CD4-positive, alpha-beta T cell (primary cell): ENCODE measurements at regions not wholly inside any gene's neighbourhood (a gene's known extent, or its start where the extent isn't known, plus 50 kb on each side); places are given as distances from the start of the nearest gene placed in this dataset.

Source experiments
- ATAC-seq: fragments of 200-7000 bp; cut with Tn5 transposase; one replicate; pipeline ENCODE4 v1.10.0; 2022; ENCODE audit warnings: mild to moderate bottlenecking; ENCODE audit not compliant: poor library complexity
- CTCF ChIA-PET: fragments of 350-600 bp; sonication (Branson Sonifier 250); formaldehyde crosslinking; loops from one replicate; lab custom pipeline; 2021; ENCODE audit warnings: antibody characterized with exemption, inconsistent platforms; lab: Charles Lee
- POLR2A ChIA-PET: fragments of 350-600 bp; sonication (Branson Sonifier 250); formaldehyde crosslinking; loops from one replicate; lab custom pipeline; 2021; ENCODE audit warnings: antibody characterized with exemption, inconsistent platforms; lab: Charles Lee
- DNase-seq, 14 experiments: peaks; one replicate each; pipeline ENCODE4 v3.0.0-alpha.2; 2013 to 2020; ENCODE audit warnings: mixed read lengths in 2 of 14
- H3K27ac ChIP-seq, 2 donors: one replicate each; pipeline versions ENCODE4 v1.5.1 to v1.7.0; 2013; ENCODE audit warnings: low read length in 2 of 2, low read depth in 1 of 2, mild to moderate bottlenecking in 1 of 2
- H3K27me3 ChIP-seq, 2 experiments: 1 replicate in 1 of 2; 2 replicates in 1 of 2; pipeline versions ENCODE4 v1.6.1 to v1.7.0; 2013; ENCODE audit warnings: low read length in 2 of 2, control low read depth in 1 of 2, mild to moderate bottlenecking in 1 of 2, moderate library complexity in 1 of 2; ENCODE audit not compliant: insufficient read depth in 2 of 2, control insufficient read depth in 1 of 2
- H3K36me3 ChIP-seq: one replicate; pipeline ENCODE4 v1.6.1; 2013; ENCODE audit warnings: low read length, control low read depth; ENCODE audit not compliant: insufficient read depth
- H3K4me1 ChIP-seq: one replicate; pipeline ENCODE4 v1.6.1; 2013; ENCODE audit warnings: low read length, control low read depth; ENCODE audit not compliant: insufficient read depth
- H3K4me3 ChIP-seq: one replicate; pipeline ENCODE4 v1.5.1; 2013; ENCODE audit warnings: mild to moderate bottlenecking, low read length, moderate library complexity
- H3K9me3 ChIP-seq, 2 experiments: 1 replicate in 1 of 2; 2 replicates in 1 of 2; pipeline versions ENCODE4 v1.6.1 to v1.7.0; 2013; ENCODE audit warnings: low read length in 2 of 2, mild to moderate bottlenecking in 2 of 2, control low read depth in 1 of 2, moderate library complexity in 1 of 2; ENCODE audit not compliant: control insufficient read depth in 1 of 2, insufficient read depth in 1 of 2
- H3K27ac Mint-ChIP-seq: one replicate; pipeline ENCODE4 v1.8.0; 2020; ENCODE audit warnings: mixed read lengths
- H3K27me3 Mint-ChIP-seq: one replicate; pipeline ENCODE4 v1.8.0; 2021; ENCODE audit warnings: mixed read lengths
- H3K36me3 Mint-ChIP-seq: one replicate; pipeline ENCODE4 v1.8.0; 2021; ENCODE audit warnings: low read depth, mixed read lengths
- H3K4me1 Mint-ChIP-seq: one replicate; pipeline ENCODE4 v1.8.0; 2021; ENCODE audit warnings: low read depth, mixed read lengths
- H3K4me3 Mint-ChIP-seq: one replicate; pipeline ENCODE4 v1.8.0; 2020; ENCODE audit warnings: mild to moderate bottlenecking, mixed read lengths
- H3K9me3 Mint-ChIP-seq: one replicate; pipeline ENCODE4 v1.8.0; 2020; ENCODE audit warnings: mixed read lengths
- CTCF ChIP-seq: fragments of 200-600 bp; IDR thresholded peaks from one replicate; pipeline ENCODE4 v1.8.0; 2022; ENCODE audit warnings: antibody characterized with exemption, mild to moderate bottlenecking
- intact Hi-C, 2 experiments: fragments of 100-400 bp; cut with DNase I in 1 of 2; cut with micrococcal nuclease in 1 of 2; formaldehyde crosslinking; loops; one replicate each; pipeline versions ENCODE4 v1.15.1 to v1.9.0; 2023 to 2025; cut with DNase I, micrococcal nuclease

- no peak overlapping the region for H3K4me3 Mint-ChIP-seq
- Histone ChIP-seq H3K27me3 (no peaks in the 10 kb centered on the region), H3K36me3 (no peaks in the 10 kb centered on the region), H3K27ac (no peak overlapping the region), H3K4me3 (no peak overlapping the region), H3K4me1 (no peaks in the 10 kb centered on the region), H3K9me3 (no peaks in the 10 kb centered on the region)
- DNase-seq (no peak), ATAC-seq (no peak)
- H3K9me3 Mint-ChIP-seq = no peaks in the 10 kb centered on the region
- ChIA-PET POLR2A (no interaction called here), CTCF (no interaction called here)
- H3K4me1 Mint-ChIP-seq = no peaks in the 10 kb centered on the region
- no peaks in the 10 kb centered on the region for H3K36me3 Mint-ChIP-seq
- intact Hi-C loops = no loop called here
- H3K27me3 Mint-ChIP-seq = no peaks in the 10 kb centered on the region
- TF ChIP-seq CTCF = no peak
- no peak overlapping the region for H3K27ac Mint-ChIP-seq
Measured at GRCh38 chr5:54703133-54703532, 185.6 kb downstream of the SNX18 start.

- no peak overlapping the region for H3K27ac Mint-ChIP-seq
- no peaks in the 10 kb centered on the region for H3K36me3 ChIP-seq
- CTCF ChIA-PET = no interaction called here
Measured at GRCh38 chr5:54702470-54702869, 184.9 kb downstream of the SNX18 start.

GRCh38 chr5:54700986-54701578, 183.5 kb downstream of the SNX18 start:
- Histone ChIP-seq H3K4me1 (no peaks in the 10 kb centered on the region), H3K4me3 (no peak overlapping the region), H3K27me3 (no peaks in the 10 kb centered on the region), H3K36me3 (no peaks in the 10 kb centered on the region), H3K9me3 (no peaks in the 10 kb centered on the region), H3K27ac (no peak overlapping the region)
- no peaks in the 10 kb centered on the region for H3K27me3 Mint-ChIP-seq
- ATAC-seq (no peak), DNase-seq (no peak)
- H3K9me3 Mint-ChIP-seq = no peaks in the 10 kb centered on the region
- TF ChIP-seq CTCF = no peak
- POLR2A ChIA-PET = no interaction called here
- no peaks in the 10 kb centered on the region for H3K36me3 Mint-ChIP-seq
- H3K27ac Mint-ChIP-seq = no peak overlapping the region
- H3K4me3 Mint-ChIP-seq = no peak overlapping the region
- H3K4me1 Mint-ChIP-seq = no peaks in the 10 kb centered on the region
- CTCF ChIA-PET = no interaction called here
- intact Hi-C loops = no loop called here

More at GRCh38 chr5:54702470-54702869, 184.9 kb downstream of the SNX18 start:
- no peak for DNase-seq
- Histone ChIP-seq H3K4me1 (no peaks in the 10 kb centered on the region), H3K27me3 (no peaks in the 10 kb centered on the region), H3K9me3 (no peaks in the 10 kb centered on the region), H3K4me3 (no peak overlapping the region), H3K27ac (no peak overlapping the region)
- ATAC-seq = no peak
- Mint-ChIP-seq H3K4me3 (no peak overlapping the region), H3K4me1 (no peaks in the 10 kb centered on the region), H3K27me3 (no peaks in the 10 kb centered on the region), H3K9me3 (no peaks in the 10 kb centered on the region), H3K36me3 (no peaks in the 10 kb centered on the region)
- TF ChIP-seq CTCF = no peak
- intact Hi-C loops = no loop called here
- POLR2A ChIA-PET = no interaction called here
